HG03521 (cell line): ENCODE measurements at regions not wholly inside any gene's neighbourhood (a gene's known extent, or its start where the extent isn't known, plus 50 kb on each side); places are given as distances from the start of the nearest gene placed in this dataset.
A peak's percentile ranks its signal among the peaks of the same experiment; 100 is the strongest.

Experiments
- ATAC-seq: cut with Tn5 transposase; IDR thresholded peaks from one replicate; pipeline ENCODE4 v1.9.1; 2021; ENCODE audit warnings: mild to moderate bottlenecking, moderate library complexity; ENCODE audit not compliant: unreplicated experiment

GRCh38 chr17:413706-414380 lies 61.2 kb upstream of the RPH3AL start:
- no peak for ATAC-seq

GRCh38 chr17:413016-413350 lies 60.4 kb upstream of the RPH3AL start:
- no peak for ATAC-seq

- ATAC-seq, result no peak
Observed at GRCh38 chr17:412211-413015, 59.8 kb upstream of the RPH3AL start.

GRCh38 chr17:411421-412120 lies 59.0 kb upstream of the RPH3AL start:
- ATAC-seq, result no peak

- ATAC-seq, result no peak
Observed at GRCh38 chr17:410543-411401, 58.2 kb upstream of the RPH3AL start.

GRCh38 chr17:409848-410542 lies 57.4 kb upstream of the RPH3AL start:
- ATAC-seq, result peak; percentile 76

GRCh38 chr17:409308-409847 lies 56.8 kb upstream of the RPH3AL start:
- ATAC-seq, result no peak

GRCh38 chr17:404703-405102 lies 52.1 kb upstream of the RPH3AL start:
- ATAC-seq, result no peak
